GM12892 (cell line): ENCODE measurements at regions not wholly inside any gene's neighbourhood (a gene's known extent, or its start where the extent isn't known, plus 50 kb on each side); places are given as distances from the start of the nearest gene placed in this dataset.

ENCODE experiments used
- POLR2A ChIP-seq: IDR thresholded peaks from 2 replicates; pipeline ENCODE4 v1.6.1; 2011; ENCODE audit warnings: low read depth, low read length, control low read depth
- POLR2AphosphoS5 ChIP-seq: IDR thresholded peaks from 2 replicates; pipeline ENCODE4 v1.6.1; 2011; ENCODE audit warnings: low read depth, low read length, control low read depth

DNA sequence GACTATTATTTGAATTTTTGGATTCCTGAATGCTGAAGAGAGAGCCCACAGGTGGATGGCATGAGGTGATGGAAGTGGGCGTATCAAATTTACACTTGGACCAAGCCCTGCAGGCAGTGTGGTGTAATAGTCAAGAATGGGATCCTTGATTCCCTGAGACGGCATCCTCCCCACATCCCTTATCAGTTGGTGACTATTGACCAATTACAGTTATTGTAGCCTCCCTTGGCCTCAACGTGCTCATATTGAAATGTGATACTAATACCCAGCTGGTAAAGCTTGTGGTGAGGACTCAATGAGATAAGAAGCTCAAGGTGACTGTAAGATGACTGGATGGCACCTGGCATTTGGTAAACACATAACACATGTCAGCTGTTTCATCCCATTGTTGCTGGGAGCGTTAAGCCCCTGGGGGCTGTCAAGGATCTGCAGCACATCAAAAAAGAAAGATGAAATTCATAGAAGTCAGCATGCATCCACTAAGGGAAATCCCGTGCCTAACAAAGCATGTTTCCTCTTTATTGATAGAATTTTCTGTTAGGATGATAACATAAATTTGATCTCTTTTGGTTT, 65.6 kb upstream of the IRX2 start:
- TF ChIP-seq POLR2A (no peak), POLR2AphosphoS5 (no peak)
